ENCODE measurements at regions not wholly inside any gene's neighbourhood (a gene's known extent, or its start where the extent isn't known, plus 50 kb on each side); places are given as distances from the start of the nearest gene placed in this dataset.

DNA sequence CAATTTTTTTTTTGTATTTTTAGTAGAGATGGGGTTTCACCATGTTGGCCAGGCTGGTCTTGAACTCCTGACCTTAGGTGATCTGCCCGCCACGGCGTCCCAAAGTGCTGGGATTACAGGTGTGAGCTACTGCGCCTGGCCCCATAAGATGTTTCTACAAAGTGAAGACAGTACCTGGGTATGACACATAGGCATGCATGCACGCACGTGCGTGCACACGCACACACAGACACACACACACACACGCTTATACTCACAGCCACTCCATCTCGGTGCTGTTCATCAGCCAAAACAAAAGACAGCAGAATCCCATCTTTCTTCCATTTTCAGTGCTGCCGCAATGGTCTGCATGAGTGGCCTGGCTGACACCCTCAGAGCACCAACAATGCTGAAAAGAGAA is 63.9 kb downstream of the VCPKMT start:
- TF ChIP-seq, protein P1, sequence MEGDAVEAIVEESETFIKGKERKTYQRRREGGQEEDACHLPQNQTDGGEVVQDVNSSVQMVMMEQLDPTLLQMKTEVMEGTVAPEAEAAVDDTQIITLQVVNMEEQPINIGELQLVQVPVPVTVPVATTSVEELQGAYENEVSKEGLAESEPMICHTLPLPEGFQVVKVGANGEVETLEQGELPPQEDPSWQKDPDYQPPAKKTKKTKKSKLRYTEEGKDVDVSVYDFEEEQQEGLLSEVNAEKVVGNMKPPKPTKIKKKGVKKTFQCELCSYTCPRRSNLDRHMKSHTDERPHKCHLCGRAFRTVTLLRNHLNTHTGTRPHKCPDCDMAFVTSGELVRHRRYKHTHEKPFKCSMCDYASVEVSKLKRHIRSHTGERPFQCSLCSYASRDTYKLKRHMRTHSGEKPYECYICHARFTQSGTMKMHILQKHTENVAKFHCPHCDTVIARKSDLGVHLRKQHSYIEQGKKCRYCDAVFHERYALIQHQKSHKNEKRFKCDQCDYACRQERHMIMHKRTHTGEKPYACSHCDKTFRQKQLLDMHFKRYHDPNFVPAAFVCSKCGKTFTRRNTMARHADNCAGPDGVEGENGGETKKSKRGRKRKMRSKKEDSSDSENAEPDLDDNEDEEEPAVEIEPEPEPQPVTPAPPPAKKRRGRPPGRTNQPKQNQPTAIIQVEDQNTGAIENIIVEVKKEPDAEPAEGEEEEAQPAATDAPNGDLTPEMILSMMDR (conservative IDR thresholded peaks at IDR 0.05) = no peak
- Mint-ChIP-seq H3K27ac (no peak overlapping the region), H3K36me3 (ENCODE audit: low read depth) (no peaks in the 10 kb centered on the region), H3K27me3 (ENCODE audit: insufficient read depth) (no peaks in the 10 kb centered on the region), H3K4me3 (no peak overlapping the region), H3K4me1 (peaks cover 3% of the 10 kb centered on the region), H3K9me3 (no peaks in the 10 kb centered on the region)
- H3K9me3 ChIP-seq (ENCODE audit: control insufficient read depth, low read length) = no peaks in the 10 kb centered on the region
- H3K36me3 ChIP-seq (ENCODE audit: control insufficient read depth, insufficient read depth, low read length) = no peaks in the 10 kb centered on the region
- DNase-seq = no peak
- no peaks in the 10 kb centered on the region for H3K27me3 ChIP-seq (ENCODE audit: control insufficient read depth, insufficient read depth, low read length, poor library complexity, severe bottlenecking)
- no peak overlapping the region for H3K9ac ChIP-seq (ENCODE audit: extremely low read depth, low read length, poor library complexity, severe bottlenecking)
- 93 to 96% methylated on average over 11 of the region's 11 CpGs for WGBS, 2 experiments (ENCODE audit: insufficient coverage in 1 of 2, insufficient read length in 1 of 2)
- no peak overlapping the region for H3K4me3 ChIP-seq (ENCODE audit: low read length)
- H3K27ac ChIP-seq (ENCODE audit: low read depth, low read length) = no peak overlapping the region
- H3K4me1 ChIP-seq (ENCODE audit: control insufficient read depth, insufficient read depth, low read length) = no peaks in the 10 kb centered on the region

DNA sequence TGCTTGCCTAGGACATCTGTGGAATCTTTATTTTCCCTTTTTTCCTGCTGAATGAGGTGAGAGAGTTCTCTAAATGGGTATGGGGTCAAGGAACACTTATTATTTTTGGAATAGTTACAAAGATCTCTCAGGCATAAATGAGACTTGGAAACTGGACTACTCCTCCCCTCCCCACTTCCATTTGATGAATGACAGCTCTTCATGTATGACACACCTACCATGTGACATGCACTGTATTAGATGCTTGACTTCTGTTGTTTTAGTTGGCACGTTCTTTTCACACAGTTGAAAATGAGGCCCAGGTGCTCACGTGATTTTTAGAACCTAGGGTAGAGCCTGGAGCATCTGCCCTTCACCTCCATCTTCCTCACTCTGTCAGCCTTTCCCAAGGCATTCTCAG is 62.4 kb downstream of the VCPKMT start:
- Histone ChIP-seq H3K27ac (ENCODE audit: low read depth, low read length) (no peak overlapping the region), H3K4me1 (ENCODE audit: control insufficient read depth, insufficient read depth, low read length) (no peaks in the 10 kb centered on the region), H3K27me3 (ENCODE audit: control insufficient read depth, insufficient read depth, low read length, poor library complexity, severe bottlenecking) (no peaks in the 10 kb centered on the region), H3K36me3 (ENCODE audit: control insufficient read depth, insufficient read depth, low read length) (no peaks in the 10 kb centered on the region), H3K4me3 (ENCODE audit: low read length) (no peak overlapping the region), H3K9me3 (ENCODE audit: control insufficient read depth, low read length) (no peaks in the 10 kb centered on the region), H3K9ac (ENCODE audit: extremely low read depth, low read length, poor library complexity, severe bottlenecking) (no peak overlapping the region)
- H3K36me3 Mint-ChIP-seq (ENCODE audit: low read depth) = no peaks in the 10 kb centered on the region
- WGBS, 2 experiments (ENCODE audit: insufficient coverage in 1 of 2, insufficient read length in 1 of 2) = 94 to 100% methylated on average over 1 to 2 of the region's 2 CpGs
- no peak overlapping the region for H3K27ac Mint-ChIP-seq
- peaks cover 4% of the 10 kb centered on the region for H3K4me1 Mint-ChIP-seq
- no peaks in the 10 kb centered on the region for H3K27me3 Mint-ChIP-seq (ENCODE audit: insufficient read depth)
- no peaks in the 10 kb centered on the region for H3K9me3 Mint-ChIP-seq
- no peak overlapping the region for H3K4me3 Mint-ChIP-seq
- TF ChIP-seq, protein P1 (conservative IDR thresholded peaks at IDR 0.05) = no peak
- no peak for DNase-seq

DNA sequence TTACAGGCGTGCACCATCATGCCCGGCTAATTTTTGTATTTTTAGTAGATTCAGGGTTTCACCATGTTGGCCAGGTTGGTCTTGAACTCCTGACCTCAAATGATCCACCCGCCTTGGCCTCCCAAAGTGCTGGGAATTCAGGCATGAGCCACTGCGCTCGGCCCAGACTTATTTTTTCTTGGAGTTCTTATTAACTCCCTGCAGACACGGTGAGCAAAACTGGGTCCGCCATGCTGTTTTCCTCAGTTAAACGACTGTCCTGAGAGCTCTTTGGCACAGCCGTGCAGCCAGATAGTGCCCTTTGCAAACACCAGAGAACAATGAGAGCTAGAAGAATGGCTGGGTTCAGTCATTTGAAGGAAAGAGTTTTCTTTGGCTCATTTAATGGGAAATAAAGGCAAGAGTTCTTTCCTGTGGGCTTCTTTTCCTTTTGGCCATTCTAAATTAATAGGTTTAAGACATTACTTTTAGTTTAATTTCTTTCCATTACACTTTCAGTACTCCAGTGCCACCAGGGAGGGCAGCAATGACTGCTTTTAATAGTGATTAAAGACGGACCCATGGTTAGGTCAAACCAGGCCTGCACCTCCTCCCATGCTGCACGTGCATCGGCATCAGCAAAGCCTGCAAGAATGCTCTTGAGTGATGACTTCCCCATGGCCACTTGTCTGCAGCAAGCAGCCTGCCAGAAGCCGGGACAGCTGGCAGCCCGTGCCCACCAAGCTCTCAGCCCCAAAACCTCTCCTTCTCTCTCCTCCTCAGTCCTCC is 60.7 kb downstream of the VCPKMT start:
- H3K9me3 Mint-ChIP-seq = no peaks in the 10 kb centered on the region
- H3K4me1 ChIP-seq (ENCODE audit: control insufficient read depth, insufficient read depth, low read length) = peaks cover 4% of the 10 kb centered on the region
- H3K4me1 Mint-ChIP-seq = peaks cover 14% of the 10 kb centered on the region
- H3K27me3 Mint-ChIP-seq (ENCODE audit: insufficient read depth) = no peaks in the 10 kb centered on the region
- no peaks in the 10 kb centered on the region for H3K36me3 Mint-ChIP-seq (ENCODE audit: low read depth)
- no peaks in the 10 kb centered on the region for H3K36me3 ChIP-seq (ENCODE audit: control insufficient read depth, insufficient read depth, low read length)
- no peak overlapping the region for H3K4me3 ChIP-seq (ENCODE audit: low read length)
- H3K9ac ChIP-seq (ENCODE audit: extremely low read depth, low read length, poor library complexity, severe bottlenecking) = no peak overlapping the region
- no peak overlapping the region for H3K27ac ChIP-seq (ENCODE audit: low read depth, low read length)
- TF ChIP-seq, protein P1 (conservative IDR thresholded peaks at IDR 0.05) = peak; percentile 53
- DNase-seq = no peak
- no peaks in the 10 kb centered on the region for H3K27me3 ChIP-seq (ENCODE audit: control insufficient read depth, insufficient read depth, low read length, poor library complexity, severe bottlenecking)
- no peaks in the 10 kb centered on the region for H3K9me3 ChIP-seq (ENCODE audit: control insufficient read depth, low read length)
- 90 to 93% methylated on average over 14 of the region's 14 CpGs for WGBS, 2 experiments (ENCODE audit: insufficient coverage in 1 of 2, insufficient read length in 1 of 2)
- H3K27ac Mint-ChIP-seq = no peak overlapping the region
- H3K4me3 Mint-ChIP-seq = no peak overlapping the region
